ENCODE measurements at regions not wholly inside any gene's neighbourhood (a gene's known extent, or its start where the extent isn't known, plus 50 kb on each side); places are given as distances from the start of the nearest gene placed in this dataset.

DNA sequence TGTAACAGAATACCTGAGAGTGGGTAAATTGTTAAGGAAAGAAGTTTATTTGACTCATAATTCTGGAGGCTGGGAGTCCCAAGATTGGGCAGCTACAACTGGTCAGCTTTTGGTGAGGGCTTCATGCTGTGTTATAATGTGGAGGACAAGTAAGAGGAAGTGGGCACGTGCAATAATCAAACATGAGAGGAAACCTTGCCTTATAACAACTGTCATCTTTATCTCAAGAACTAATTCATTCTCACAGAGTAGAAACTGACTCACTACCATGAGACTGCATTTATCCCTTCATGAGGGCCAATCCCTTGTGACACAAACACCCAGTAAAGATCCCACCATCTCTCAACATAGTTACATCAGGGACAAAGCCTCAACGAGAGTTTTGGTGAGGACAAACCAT lies 318.1 kb upstream of the NT5C1B start:
- no peaks in the 10 kb centered on the region for H3K36me3 ChIP-seq

DNA sequence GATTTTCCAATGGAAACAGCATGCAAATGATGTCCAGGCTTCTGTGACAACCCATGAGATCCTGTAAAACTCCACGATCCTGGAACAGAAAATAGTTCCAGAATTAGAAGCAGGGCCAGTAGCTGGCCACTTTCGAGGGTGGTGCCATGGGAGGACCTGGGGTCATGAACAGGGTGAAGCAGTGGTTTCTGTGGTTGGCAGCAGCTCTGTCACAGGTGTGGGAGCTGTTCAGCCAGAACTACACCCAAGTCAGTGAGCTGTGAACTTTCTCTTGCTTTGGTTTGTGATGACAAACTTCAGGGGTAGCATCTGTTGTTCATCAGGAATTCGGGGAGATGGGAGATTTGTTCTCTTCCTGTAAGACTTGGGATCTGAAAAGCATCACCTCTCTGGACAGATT lies 314.4 kb upstream of the NT5C1B start:
- no peak overlapping the region for H3K4me3 ChIP-seq
- no peaks in the 10 kb centered on the region for H3K9me3 ChIP-seq
- peaks cover 20% of the 10 kb centered on the region for H3K4me1 ChIP-seq
- no peak overlapping the region for H3K27ac ChIP-seq
- no peak for DNase-seq (ENCODE audit: low spot score in 2 of 2)
- WGBS = 68% methylated on average over 3 of the region's 3 CpGs
- H3K36me3 ChIP-seq = no peaks in the 10 kb centered on the region
- no peaks in the 10 kb centered on the region for H3K27me3 ChIP-seq
- TF ChIP-seq, protein P1, sequence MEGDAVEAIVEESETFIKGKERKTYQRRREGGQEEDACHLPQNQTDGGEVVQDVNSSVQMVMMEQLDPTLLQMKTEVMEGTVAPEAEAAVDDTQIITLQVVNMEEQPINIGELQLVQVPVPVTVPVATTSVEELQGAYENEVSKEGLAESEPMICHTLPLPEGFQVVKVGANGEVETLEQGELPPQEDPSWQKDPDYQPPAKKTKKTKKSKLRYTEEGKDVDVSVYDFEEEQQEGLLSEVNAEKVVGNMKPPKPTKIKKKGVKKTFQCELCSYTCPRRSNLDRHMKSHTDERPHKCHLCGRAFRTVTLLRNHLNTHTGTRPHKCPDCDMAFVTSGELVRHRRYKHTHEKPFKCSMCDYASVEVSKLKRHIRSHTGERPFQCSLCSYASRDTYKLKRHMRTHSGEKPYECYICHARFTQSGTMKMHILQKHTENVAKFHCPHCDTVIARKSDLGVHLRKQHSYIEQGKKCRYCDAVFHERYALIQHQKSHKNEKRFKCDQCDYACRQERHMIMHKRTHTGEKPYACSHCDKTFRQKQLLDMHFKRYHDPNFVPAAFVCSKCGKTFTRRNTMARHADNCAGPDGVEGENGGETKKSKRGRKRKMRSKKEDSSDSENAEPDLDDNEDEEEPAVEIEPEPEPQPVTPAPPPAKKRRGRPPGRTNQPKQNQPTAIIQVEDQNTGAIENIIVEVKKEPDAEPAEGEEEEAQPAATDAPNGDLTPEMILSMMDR (IDR thresholded peaks at IDR 0.05) = no peak
- TF ChIP-seq POLR2A (IDR thresholded peaks at IDR 0.05) = no peak
- TF ChIP-seq EP300 (IDR thresholded peaks at IDR 0.05) = no peak
- no peak for TF ChIP-seq POLR2AphosphoS5 (IDR thresholded peaks at IDR 0.05)

More for the DNA sequence above, 318.1 kb upstream of the NT5C1B start:
- 83% methylated on average over 2 of the region's 2 CpGs for WGBS
- no peak overlapping the region for H3K4me3 ChIP-seq
- TF ChIP-seq POLR2AphosphoS5 (IDR thresholded peaks at IDR 0.05) (no peak), POLR2A (IDR thresholded peaks at IDR 0.05) (no peak), EP300 (IDR thresholded peaks at IDR 0.05) (no peak)
- TF ChIP-seq, protein P1 (IDR thresholded peaks at IDR 0.05) = no peak
- H3K27ac ChIP-seq = no peak overlapping the region
- DNase-seq (ENCODE audit: low spot score in 2 of 2) = no peak
- no peaks in the 10 kb centered on the region for H3K4me1 ChIP-seq
- H3K27me3 ChIP-seq = no peaks in the 10 kb centered on the region
- H3K9me3 ChIP-seq = no peaks in the 10 kb centered on the region

DNA sequence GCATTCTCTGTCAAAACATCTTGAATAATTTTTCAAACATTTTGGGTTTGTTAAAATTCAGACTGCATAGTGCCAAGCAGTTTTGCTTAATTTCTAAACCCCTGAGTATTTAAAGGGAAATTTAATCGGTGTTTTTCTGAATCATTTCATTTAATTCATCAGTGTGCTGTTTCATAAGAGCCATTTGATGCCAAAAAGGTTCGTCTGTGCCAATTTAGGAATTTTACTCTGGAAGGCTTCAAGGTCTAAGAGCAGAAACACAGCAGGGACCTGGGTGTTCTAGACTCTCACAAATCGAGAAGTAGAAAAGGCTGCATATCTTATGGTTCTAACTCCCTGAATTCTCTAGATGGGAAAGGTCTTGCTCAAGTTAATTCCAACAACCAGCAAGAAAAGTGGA lies 311.9 kb upstream of the NT5C1B start:
- no peak for TF ChIP-seq POLR2AphosphoS5 (IDR thresholded peaks at IDR 0.05)
- TF ChIP-seq, protein P1 (IDR thresholded peaks at IDR 0.05) = no peak
- no peak for TF ChIP-seq EP300 (IDR thresholded peaks at IDR 0.05)
- TF ChIP-seq POLR2A (IDR thresholded peaks at IDR 0.05) = no peak
- DNase-seq (ENCODE audit: low spot score in 2 of 2) = no peak
- Histone ChIP-seq H3K27me3 (no peaks in the 10 kb centered on the region), H3K9me3 (no peaks in the 10 kb centered on the region), H3K4me1 (peaks cover 20% of the 10 kb centered on the region), H3K27ac (peak overlapping the region; percentile 60), H3K4me3 (no peak overlapping the region), H3K36me3 (no peaks in the 10 kb centered on the region)
- 38% methylated on average over 3 of the region's 3 CpGs for WGBS

DNA sequence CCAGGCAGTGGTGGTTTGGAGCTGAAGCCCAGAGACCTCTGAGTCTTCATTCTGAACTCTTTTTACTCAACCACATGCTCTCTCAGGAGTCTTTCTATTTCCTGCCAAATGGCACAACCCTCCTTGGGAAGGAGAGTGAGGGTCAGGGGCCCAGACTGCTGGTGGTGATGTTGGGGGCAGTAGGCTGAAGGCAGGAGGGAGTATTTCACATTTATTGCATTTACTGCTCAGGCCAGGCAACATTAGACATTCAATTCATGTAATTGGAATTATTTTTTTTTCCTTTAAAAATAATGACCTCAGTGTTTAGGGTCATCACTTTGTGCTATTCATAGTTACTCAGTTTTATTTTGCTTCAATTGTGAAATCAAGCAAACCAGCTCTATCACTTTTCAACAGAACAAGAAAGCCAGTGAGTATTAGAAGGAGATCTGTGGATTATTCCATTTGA lies 311.3 kb upstream of the NT5C1B start:
- H3K36me3 ChIP-seq = no peaks in the 10 kb centered on the region
- peak overlapping the region; percentile 60 for H3K27ac ChIP-seq
- TF ChIP-seq POLR2AphosphoS5 (IDR thresholded peaks at IDR 0.05) (no peak), EP300 (IDR thresholded peaks at IDR 0.05) (no peak), POLR2A (IDR thresholded peaks at IDR 0.05) (no peak)
- TF ChIP-seq, protein P1 (IDR thresholded peaks at IDR 0.05) = no peak
- no peak for DNase-seq (ENCODE audit: low spot score in 2 of 2)
- H3K4me1 ChIP-seq = peaks cover 20% of the 10 kb centered on the region
- H3K4me3 ChIP-seq = no peak overlapping the region
- no peaks in the 10 kb centered on the region for H3K9me3 ChIP-seq
- no peaks in the 10 kb centered on the region for H3K27me3 ChIP-seq

DNA sequence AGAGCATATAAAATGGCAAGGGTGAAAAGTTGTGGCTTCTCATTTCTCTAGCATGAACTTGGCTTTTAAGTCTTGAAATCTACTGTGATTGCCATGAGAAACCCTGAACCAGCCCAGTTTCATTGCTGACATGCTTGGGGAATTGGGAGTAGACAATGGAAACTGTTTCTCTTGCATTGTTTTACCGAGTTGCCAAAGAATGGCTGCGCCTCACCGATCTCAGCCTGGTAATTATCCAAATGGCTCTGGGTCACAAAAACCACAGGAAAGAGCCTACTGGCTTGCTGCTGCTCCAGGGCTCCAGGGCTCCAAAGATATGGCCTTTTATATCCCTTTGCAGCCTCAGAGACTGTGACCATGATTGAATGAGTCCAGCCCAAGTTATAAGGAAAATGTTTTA lies 310.4 kb upstream of the NT5C1B start:
- WGBS = 60% methylated on average over 3 of the region's 3 CpGs
- no peak for TF ChIP-seq POLR2A (IDR thresholded peaks at IDR 0.05)
- Histone ChIP-seq H3K4me1 (peaks cover 20% of the 10 kb centered on the region), H3K9me3 (no peaks in the 10 kb centered on the region), H3K4me3 (no peak overlapping the region), H3K27me3 (no peaks in the 10 kb centered on the region), H3K36me3 (no peaks in the 10 kb centered on the region), H3K27ac (no peak overlapping the region)
- no peak for DNase-seq (ENCODE audit: low spot score in 2 of 2)

DNA sequence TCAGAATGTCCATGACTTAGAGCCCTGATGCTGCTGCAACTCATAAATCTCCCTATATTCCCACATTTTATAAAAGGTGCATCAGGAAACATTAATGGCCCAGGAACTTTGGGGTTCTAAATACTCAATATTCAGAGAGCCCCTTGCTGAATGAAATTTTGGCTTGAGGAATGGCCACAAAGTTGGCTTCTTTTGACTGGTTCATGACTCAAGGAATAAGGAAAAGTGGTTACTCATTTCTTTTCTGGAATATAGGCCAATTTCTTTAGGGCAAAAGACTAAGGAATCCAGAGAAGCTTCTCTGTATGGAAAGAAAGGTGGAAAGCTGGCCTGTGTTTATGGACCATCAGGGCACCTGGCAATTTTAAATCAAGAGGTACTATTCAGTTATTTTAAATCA lies 308.9 kb upstream of the NT5C1B start:
- DNase-seq (ENCODE audit: low spot score in 2 of 2) = no peak
- no peak overlapping the region for H3K4me3 ChIP-seq
- TF ChIP-seq POLR2A (IDR thresholded peaks at IDR 0.05) = no peak
- TF ChIP-seq, protein P1 (IDR thresholded peaks at IDR 0.05) = no peak
- TF ChIP-seq POLR2AphosphoS5 (IDR thresholded peaks at IDR 0.05) = no peak
- TF ChIP-seq EP300 (IDR thresholded peaks at IDR 0.05) = no peak
- peaks cover 20% of the 10 kb centered on the region for H3K4me1 ChIP-seq
- no peaks in the 10 kb centered on the region for H3K36me3 ChIP-seq
- no peaks in the 10 kb centered on the region for H3K27me3 ChIP-seq
- H3K9me3 ChIP-seq = no peaks in the 10 kb centered on the region
- H3K27ac ChIP-seq = no peak overlapping the region

Data from suprapubic skin (tissue), 4 donors.